IMR-90 (cell line): ENCODE measurements at regions not wholly inside any gene's neighbourhood (a gene's known extent, or its start where the extent isn't known, plus 50 kb on each side); places are given as distances from the start of the nearest gene placed in this dataset.

ENCODE experiments used
- BHLHE40 ChIP-seq: fragments of 150-350 bp; IDR thresholded peaks from 2 replicates; pipeline ENCODE4 v1.6.1; 2016; ENCODE audit warnings: mild to moderate bottlenecking, low read depth, low read length
- CEBPB ChIP-seq: IDR thresholded peaks from 2 replicates; pipeline ENCODE4 v1.6.1; 2012; ENCODE audit warnings: low read depth, low read length, improper control_type of control experiment
- CHD1 ChIP-seq: IDR thresholded peaks from 2 replicates; pipeline ENCODE4 v1.6.1; 2012; ENCODE audit warnings: low read depth, low read length, improper control_type of control experiment
- CTCF ChIP-seq: conservative IDR thresholded peaks from 2 replicates; pipeline ENCODE4 v1.5.1; 2012; ENCODE audit warnings: mild to moderate bottlenecking, low read depth, low read length, improper control_type of control experiment
- ELK1 ChIP-seq: fragments of 150-350 bp; IDR thresholded peaks from 2 replicates; pipeline ENCODE4 v1.6.1; 2016; ENCODE audit warnings: low read depth, mild to moderate bottlenecking, low read length, moderate library complexity, borderline replicate concordance
- FOS ChIP-seq: fragments of 150-350 bp; IDR thresholded peaks from 2 replicates; pipeline ENCODE4 v1.6.1; 2016; ENCODE audit warnings: low read depth, low read length
- MAZ ChIP-seq: IDR thresholded peaks from 2 replicates; pipeline ENCODE4 v1.6.1; 2012; ENCODE audit warnings: low read depth, mild to moderate bottlenecking, low read length, improper control_type of control experiment, moderate library complexity, borderline replicate concordance
- MXI1 ChIP-seq: IDR thresholded peaks from 2 replicates; pipeline ENCODE4 v1.6.1; 2012; ENCODE audit warnings: low read depth, mild to moderate bottlenecking, low read length, moderate library complexity, borderline replicate concordance
- NFE2L2 ChIP-seq: fragments of 150-350 bp; IDR thresholded peaks from 2 replicates; pipeline ENCODE4 v1.6.1; 2016; ENCODE audit warnings: low read depth, mild to moderate bottlenecking, low read length
- POLR2A ChIP-seq: IDR thresholded peaks from 2 replicates; pipeline ENCODE4 v1.6.1; 2012; ENCODE audit warnings: mild to moderate bottlenecking, low read depth, low read length
- RAD21 ChIP-seq: IDR thresholded peaks from 2 replicates; pipeline ENCODE4 v1.6.1; 2012; ENCODE audit warnings: low read length, improper control_type of control experiment
- RFX5 ChIP-seq: IDR thresholded peaks from 2 replicates; pipeline ENCODE4 v1.8.0; 2012; ENCODE audit warnings: low read depth, mild to moderate bottlenecking, low read length, moderate library complexity
- SMC3 ChIP-seq: fragments of 150-350 bp; IDR thresholded peaks from 2 replicates; pipeline ENCODE4 v1.6.1; 2016; ENCODE audit warnings: low read depth, mild to moderate bottlenecking, antibody characterized with exemption, low read length, moderate library complexity
- USF2 ChIP-seq: fragments of 150-350 bp; IDR thresholded peaks from 2 replicates; pipeline ENCODE4 v1.6.1; 2017; ENCODE audit warnings: mild to moderate bottlenecking, antibody characterized with exemption, low read length, low read depth

GRCh38 chr14:82362452-82362851 lies 828.8 kb upstream of the SEL1L start:
- TF ChIP-seq FOS, result no peak
- TF ChIP-seq BHLHE40, result no peak
- TF ChIP-seq CTCF, result no peak
- TF ChIP-seq ELK1, result no peak
- no peak for TF ChIP-seq POLR2A
- TF ChIP-seq CEBPB, result no peak
- no peak for TF ChIP-seq USF2
- no peak for TF ChIP-seq RAD21
- TF ChIP-seq CHD1, result no peak
- TF ChIP-seq MXI1, result no peak
- TF ChIP-seq MAZ, result no peak
- TF ChIP-seq NFE2L2, result no peak
- TF ChIP-seq RFX5, result no peak
- TF ChIP-seq SMC3, result no peak
